ENCODE measurements at regions not wholly inside any gene's neighbourhood (a gene's known extent, or its start where the extent isn't known, plus 50 kb on each side); places are given as distances from the start of the nearest gene placed in this dataset.

DNA sequence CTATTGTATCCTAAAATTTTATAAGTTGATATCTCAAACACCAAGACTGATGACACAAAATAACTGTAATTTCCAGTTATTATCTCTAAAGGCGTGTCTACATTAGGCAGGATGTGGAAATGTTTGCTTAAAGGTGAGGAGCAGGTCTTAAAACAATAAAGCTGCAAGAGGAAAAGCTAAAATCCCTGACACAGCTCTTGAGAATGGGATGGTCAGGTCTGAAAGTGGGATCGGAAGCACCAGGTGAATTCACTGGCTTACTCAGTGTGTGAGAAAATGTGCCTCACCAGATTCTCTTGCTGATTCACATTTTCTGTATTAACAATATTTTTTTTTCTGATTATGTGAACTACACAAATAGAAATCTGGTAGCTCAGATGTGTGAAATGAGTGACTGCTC lies 421.9 kb upstream of the ADAMTS5 start:
- TF ChIP-seq, protein P1, sequence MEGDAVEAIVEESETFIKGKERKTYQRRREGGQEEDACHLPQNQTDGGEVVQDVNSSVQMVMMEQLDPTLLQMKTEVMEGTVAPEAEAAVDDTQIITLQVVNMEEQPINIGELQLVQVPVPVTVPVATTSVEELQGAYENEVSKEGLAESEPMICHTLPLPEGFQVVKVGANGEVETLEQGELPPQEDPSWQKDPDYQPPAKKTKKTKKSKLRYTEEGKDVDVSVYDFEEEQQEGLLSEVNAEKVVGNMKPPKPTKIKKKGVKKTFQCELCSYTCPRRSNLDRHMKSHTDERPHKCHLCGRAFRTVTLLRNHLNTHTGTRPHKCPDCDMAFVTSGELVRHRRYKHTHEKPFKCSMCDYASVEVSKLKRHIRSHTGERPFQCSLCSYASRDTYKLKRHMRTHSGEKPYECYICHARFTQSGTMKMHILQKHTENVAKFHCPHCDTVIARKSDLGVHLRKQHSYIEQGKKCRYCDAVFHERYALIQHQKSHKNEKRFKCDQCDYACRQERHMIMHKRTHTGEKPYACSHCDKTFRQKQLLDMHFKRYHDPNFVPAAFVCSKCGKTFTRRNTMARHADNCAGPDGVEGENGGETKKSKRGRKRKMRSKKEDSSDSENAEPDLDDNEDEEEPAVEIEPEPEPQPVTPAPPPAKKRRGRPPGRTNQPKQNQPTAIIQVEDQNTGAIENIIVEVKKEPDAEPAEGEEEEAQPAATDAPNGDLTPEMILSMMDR (IDR thresholded peaks at IDR 0.05): no peak
- no peak for TF ChIP-seq POLR2A (IDR thresholded peaks at IDR 0.05)
- TF ChIP-seq POLR2AphosphoS5 (IDR thresholded peaks at IDR 0.05): no peak
- no peak for TF ChIP-seq EP300 (IDR thresholded peaks at IDR 0.05; ENCODE audit: low read depth)

Measured in transverse colon (tissue), 4 donors.